Activated B cell treated with CpG ODN at 0.5 μM for 24 hours (primary cell): ENCODE measurements at regions not wholly inside any gene's neighbourhood (a gene's known extent, or its start where the extent isn't known, plus 50 kb on each side); places are given as distances from the start of the nearest gene placed in this dataset.
"Not testable (repeated sequence)": the region's sequence is repeated elsewhere in the genome, so short reads cannot be mapped to it uniquely, and the experiment has no call there.

Source experiments
- ATAC-seq: fragments of 200-7000 bp; cut with Tn5 transposase; one replicate; pipeline ENCODE4 v1.10.0; 2021; ENCODE audit warnings: low read depth, mild to moderate bottlenecking, moderate library complexity
- CTCF ChIA-PET: fragments of 350-600 bp; sonication (Branson Sonifier 250); formaldehyde crosslinking; loops from one replicate; lab custom pipeline; 2021; ENCODE audit warnings: antibody characterized with exemption; lab: Charles Lee
- POLR2A ChIA-PET: fragments of 350-600 bp; sonication (Branson Sonifier 250); formaldehyde crosslinking; loops from one replicate; lab custom pipeline; 2021; ENCODE audit warnings: antibody characterized with exemption; lab: Charles Lee
- DNase-seq: peaks from one replicate; pipeline ENCODE4 v3.0.0; 2022
- H3K27ac Mint-ChIP-seq: one replicate; pipeline ENCODE4 v1.8.0; 2020; ENCODE audit warnings: mixed read lengths
- H3K27me3 Mint-ChIP-seq: one replicate; pipeline ENCODE4 v1.8.0; 2021; ENCODE audit warnings: mixed read lengths
- H3K36me3 Mint-ChIP-seq: one replicate; pipeline ENCODE4 v1.8.0; 2021; ENCODE audit warnings: low read depth, mixed read lengths
- H3K4me1 Mint-ChIP-seq: one replicate; pipeline ENCODE4 v1.8.0; 2021; ENCODE audit warnings: mixed read lengths
- H3K4me3 Mint-ChIP-seq: one replicate; pipeline ENCODE4 v1.8.0; 2020; ENCODE audit warnings: mild to moderate bottlenecking, mixed read lengths
- H3K9me3 Mint-ChIP-seq: one replicate; pipeline ENCODE4 v1.8.0; 2020; ENCODE audit warnings: mixed read lengths
- CTCF ChIP-seq: fragments of 200-600 bp; IDR thresholded peaks from one replicate; pipeline ENCODE4 v1.8.0; 2022; ENCODE audit warnings: antibody characterized with exemption, mild to moderate bottlenecking
- intact Hi-C: fragments of 100-400 bp; cut with micrococcal nuclease; formaldehyde crosslinking; loops from one replicate; pipeline ENCODE4 v1.15.1; 2024

- ATAC-seq, result no peak
- Mint-ChIP-seq H3K27ac (no peak overlapping the region), H3K36me3 (no peaks in the 10 kb centered on the region), H3K4me3 (no peak overlapping the region), H3K9me3 (no peaks in the 10 kb centered on the region), H3K27me3 (peaks cover 32% of the 10 kb centered on the region), H3K4me1 (peaks cover 4% of the 10 kb centered on the region)
- intact Hi-C loops, result no loop called here
- POLR2A ChIA-PET, result no interaction called here
- CTCF ChIA-PET, result interaction anchor here (0.8 to 2.1 kb wide), 2 partner anchors 13 to 19 kb away, joined by 3 to 9 read pairs; no protein-coding TSS in a partner anchor
- TF ChIP-seq CTCF, result peak; percentile 61
- DNase-seq, result no peak
These were observed 238.7 kb upstream of the PRSS58 start for GRCh38 chr7:142496545-142496991.

GRCh38 chr7:142495879-142496278, 238.0 kb upstream of the PRSS58 start:
- H3K27ac Mint-ChIP-seq, H3K4me3 Mint-ChIP-seq, H3K9me3 Mint-ChIP-seq, DNase-seq, POLR2A ChIA-PET, intact Hi-C loops, H3K36me3 Mint-ChIP-seq, H3K4me1 Mint-ChIP-seq, ATAC-seq: not testable (repeated sequence)
- CTCF ChIA-PET, result interaction anchor here (0.8 kb wide), 1 partner anchor 13 kb away, joined by 5 read pairs; no protein-coding TSS in a partner anchor
- peaks cover 35% of the 10 kb centered on the region for H3K27me3 Mint-ChIP-seq

GRCh38 chr7:142495301-142495700, 237.4 kb upstream of the PRSS58 start:
- CTCF ChIA-PET, result interaction anchor here (0.8 to 1.2 kb wide), 2 partner anchors 12 to 14 kb away, joined by 4 to 5 read pairs; no protein-coding TSS in a partner anchor
- H3K4me1 Mint-ChIP-seq, DNase-seq, H3K27ac Mint-ChIP-seq, H3K36me3 Mint-ChIP-seq, POLR2A ChIA-PET, intact Hi-C loops, H3K4me3 Mint-ChIP-seq, H3K9me3 Mint-ChIP-seq, ATAC-seq: not testable (repeated sequence)
- H3K27me3 Mint-ChIP-seq, result peaks cover 38% of the 10 kb centered on the region

GRCh38 chr7:142494021-142494420, 236.2 kb upstream of the PRSS58 start:
- no peaks in the 10 kb centered on the region for H3K9me3 Mint-ChIP-seq
- DNase-seq, result no peak
- CTCF ChIA-PET, result no interaction called here
- peaks cover 4% of the 10 kb centered on the region for H3K4me1 Mint-ChIP-seq
- no peaks in the 10 kb centered on the region for H3K36me3 Mint-ChIP-seq
- no peak for ATAC-seq
- H3K27me3 Mint-ChIP-seq, result peaks cover 35% of the 10 kb centered on the region
- TF ChIP-seq CTCF, result no peak
- intact Hi-C loops, result no loop called here
- POLR2A ChIA-PET, result no interaction called here
- no peak overlapping the region for H3K27ac Mint-ChIP-seq
- H3K4me3 Mint-ChIP-seq, result no peak overlapping the region

- intact Hi-C loops, result no loop called here
- no peaks in the 10 kb centered on the region for H3K9me3 Mint-ChIP-seq
- H3K27ac Mint-ChIP-seq, result no peak overlapping the region
- peaks cover 16% of the 10 kb centered on the region for H3K27me3 Mint-ChIP-seq
- ChIA-PET CTCF (interaction anchor here (0.8 to 0.9 kb wide), 2 partner anchors 9 to 10 kb away, joined by 3 read pairs; no protein-coding TSS in a partner anchor), POLR2A (no interaction called here)
- H3K36me3 Mint-ChIP-seq, result no peaks in the 10 kb centered on the region
- no peak for TF ChIP-seq CTCF
- ATAC-seq (no peak), DNase-seq (no peak)
- H3K4me3 Mint-ChIP-seq, result no peak overlapping the region
- H3K4me1 Mint-ChIP-seq, result peaks cover 11% of the 10 kb centered on the region
These were observed 231.0 kb upstream of the PRSS58 start for GRCh38 chr7:142488842-142489241.

- intact Hi-C loops, result no loop called here
- Mint-ChIP-seq H3K27me3 (peaks cover 16% of the 10 kb centered on the region), H3K9me3 (no peaks in the 10 kb centered on the region), H3K4me1 (peaks cover 14% of the 10 kb centered on the region), H3K4me3 (no peak overlapping the region), H3K36me3 (no peaks in the 10 kb centered on the region), H3K27ac (no peak overlapping the region)
- DNase-seq, result no peak
- no peak for ATAC-seq
- no peak for TF ChIP-seq CTCF
- CTCF ChIA-PET, result no interaction called here
- POLR2A ChIA-PET, result no interaction called here
These were observed 230.3 kb upstream of the PRSS58 start for GRCh38 chr7:142488036-142488633.

- intact Hi-C loops, result loop anchor here (1.0 kb wide), 1 partner anchor 19 kb away; no protein-coding TSS in a partner anchor
- ATAC-seq, H3K9me3 Mint-ChIP-seq, DNase-seq, H3K27ac Mint-ChIP-seq, H3K36me3 Mint-ChIP-seq, CTCF ChIA-PET, POLR2A ChIA-PET, H3K4me3 Mint-ChIP-seq: not testable (repeated sequence)
- H3K4me1 Mint-ChIP-seq, result peaks cover 20% of the 10 kb centered on the region
- peaks cover 16% of the 10 kb centered on the region for H3K27me3 Mint-ChIP-seq
These were observed 229.7 kb upstream of the PRSS58 start for GRCh38 chr7:142487565-142487964.
